SHP77 (cell line): ENCODE measurements at regions not wholly inside any gene's neighbourhood (a gene's known extent, or its start where the extent isn't known, plus 50 kb on each side); places are given as distances from the start of the nearest gene placed in this dataset.

Experiments
- DNase-seq, 2 experiments: peaks; one replicate each; lab custom pipeline; 2025; lab: John Stamatoyannopoulos, UW

- no peak for DNase-seq
Measured at GRCh38 chr9:118940473-118940872, 428.8 kb downstream of the BRINP1 start.

- DNase-seq: no peak
Measured at GRCh38 chr9:118946669-118947068, 422.6 kb downstream of the BRINP1 start.

DNA sequence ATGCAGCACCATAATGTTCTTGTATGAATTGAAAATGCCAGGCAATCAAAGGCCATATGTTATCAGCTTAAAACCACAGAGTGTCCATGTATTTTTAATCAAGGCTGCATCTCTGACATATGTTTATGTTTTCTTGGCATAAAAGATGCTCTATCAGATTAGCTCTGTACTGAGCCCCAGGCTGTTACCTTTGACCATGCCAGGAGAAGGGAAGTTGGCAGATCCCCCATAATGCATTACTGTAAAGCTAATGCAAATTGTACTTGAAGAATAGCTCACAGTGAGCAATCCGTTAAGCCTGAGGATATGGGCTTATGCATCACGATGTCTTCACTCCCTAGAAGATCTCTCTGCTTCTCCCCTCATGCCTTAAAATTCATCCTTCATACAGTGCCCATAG lies 414.4 kb downstream of the BRINP1 start:
- no peak for DNase-seq

DNA sequence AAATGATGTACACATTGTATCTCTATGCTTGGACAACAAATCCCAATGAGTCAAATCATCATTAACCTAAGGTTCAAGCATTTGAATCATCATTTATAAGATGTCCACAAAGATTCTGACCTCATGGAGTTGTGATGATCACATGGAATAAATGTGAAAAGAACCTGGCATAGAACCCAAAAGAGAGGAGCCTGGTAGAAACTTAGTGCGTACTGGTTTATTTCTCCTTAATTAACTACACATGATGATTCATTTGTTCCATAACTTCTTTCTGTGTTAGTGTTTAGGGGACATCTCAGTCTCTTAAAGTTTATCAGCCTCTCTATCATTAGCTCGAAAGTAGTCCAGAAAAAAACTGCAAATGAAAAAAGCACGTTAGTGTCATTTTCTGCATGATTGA lies 411.6 kb downstream of the BRINP1 start:
- no peak for DNase-seq

DNA sequence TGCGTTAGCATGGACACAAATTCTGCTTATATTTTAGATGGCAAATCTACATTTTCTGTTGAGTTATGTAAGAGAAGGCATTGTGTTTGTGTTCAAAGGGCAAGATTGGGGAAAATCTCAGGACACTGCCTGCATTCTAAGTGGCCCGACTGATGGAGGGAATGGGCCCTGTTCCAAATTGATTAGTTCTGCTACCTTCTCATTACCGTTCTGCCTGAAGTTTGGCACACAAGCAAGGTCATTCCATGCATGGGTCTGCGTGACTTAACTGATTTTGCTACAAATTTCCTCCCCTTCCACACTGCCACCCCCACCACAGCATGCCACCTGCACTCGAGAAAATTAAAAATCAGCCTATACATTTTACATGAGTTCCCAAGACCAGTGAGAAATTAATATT lies 409.9 kb downstream of the BRINP1 start:
- no peak for DNase-seq

GRCh38 chr9:118961857-118962256 lies 407.4 kb downstream of the BRINP1 start:
- DNase-seq: no peak

GRCh38 chr9:118962426-118962825 lies 406.8 kb downstream of the BRINP1 start:
- no peak for DNase-seq

- no peak for DNase-seq
Measured at GRCh38 chr9:118963674-118964073, 405.6 kb downstream of the BRINP1 start.

- no peak for DNase-seq
Measured at GRCh38 chr9:118967901-118968300, 401.3 kb downstream of the BRINP1 start.

- no peak for DNase-seq
Measured at GRCh38 chr9:118975736-118976135, 393.5 kb downstream of the BRINP1 start.

DNA sequence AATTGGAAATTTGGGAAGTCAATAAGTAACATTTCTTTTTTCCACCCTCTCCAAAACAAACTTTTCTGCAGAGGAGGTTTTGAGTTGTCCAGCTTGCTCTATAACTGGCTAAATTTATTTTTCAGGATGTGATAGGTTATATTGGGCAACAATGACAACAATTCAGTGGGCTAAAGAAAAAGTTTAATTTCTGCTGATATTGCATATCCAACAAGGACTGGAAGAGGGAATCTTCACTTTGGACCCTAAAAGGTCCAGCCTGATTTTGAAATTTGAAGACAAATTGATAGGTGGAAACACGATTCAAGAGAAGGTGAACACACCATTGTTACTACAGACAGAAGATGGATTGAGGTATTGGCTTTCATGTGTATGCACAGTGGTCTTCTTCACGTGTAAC lies 393.1 kb downstream of the BRINP1 start:
- no peak for DNase-seq

- DNase-seq: no peak
Measured at GRCh38 chr9:118984607-118985006, 384.6 kb downstream of the BRINP1 start.

GRCh38 chr9:118985851-118986250 lies 383.4 kb downstream of the BRINP1 start:
- no peak for DNase-seq

- no peak for DNase-seq
Measured at GRCh38 chr9:118987167-118987566, 382.1 kb downstream of the BRINP1 start.

DNA sequence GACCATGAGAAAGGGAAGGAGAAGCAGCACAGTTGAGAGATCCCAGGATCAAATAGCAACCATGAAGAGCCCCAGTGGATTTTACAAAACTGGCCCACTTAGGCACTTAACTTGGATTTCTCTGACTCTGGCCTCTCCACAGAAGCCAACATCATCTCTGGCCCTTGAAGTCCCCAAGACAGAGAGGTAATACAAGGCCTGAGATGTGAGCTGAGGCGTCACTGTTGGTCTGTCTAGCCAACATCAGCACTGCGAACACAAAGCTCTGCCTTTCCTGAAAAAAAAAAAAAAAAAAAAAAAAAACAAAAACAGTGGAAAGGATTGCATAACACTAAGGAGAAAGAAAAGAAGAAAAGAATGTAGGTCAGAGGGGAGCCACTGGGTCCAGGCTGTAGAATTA lies 378.3 kb downstream of the BRINP1 start:
- DNase-seq: no peak

DNA sequence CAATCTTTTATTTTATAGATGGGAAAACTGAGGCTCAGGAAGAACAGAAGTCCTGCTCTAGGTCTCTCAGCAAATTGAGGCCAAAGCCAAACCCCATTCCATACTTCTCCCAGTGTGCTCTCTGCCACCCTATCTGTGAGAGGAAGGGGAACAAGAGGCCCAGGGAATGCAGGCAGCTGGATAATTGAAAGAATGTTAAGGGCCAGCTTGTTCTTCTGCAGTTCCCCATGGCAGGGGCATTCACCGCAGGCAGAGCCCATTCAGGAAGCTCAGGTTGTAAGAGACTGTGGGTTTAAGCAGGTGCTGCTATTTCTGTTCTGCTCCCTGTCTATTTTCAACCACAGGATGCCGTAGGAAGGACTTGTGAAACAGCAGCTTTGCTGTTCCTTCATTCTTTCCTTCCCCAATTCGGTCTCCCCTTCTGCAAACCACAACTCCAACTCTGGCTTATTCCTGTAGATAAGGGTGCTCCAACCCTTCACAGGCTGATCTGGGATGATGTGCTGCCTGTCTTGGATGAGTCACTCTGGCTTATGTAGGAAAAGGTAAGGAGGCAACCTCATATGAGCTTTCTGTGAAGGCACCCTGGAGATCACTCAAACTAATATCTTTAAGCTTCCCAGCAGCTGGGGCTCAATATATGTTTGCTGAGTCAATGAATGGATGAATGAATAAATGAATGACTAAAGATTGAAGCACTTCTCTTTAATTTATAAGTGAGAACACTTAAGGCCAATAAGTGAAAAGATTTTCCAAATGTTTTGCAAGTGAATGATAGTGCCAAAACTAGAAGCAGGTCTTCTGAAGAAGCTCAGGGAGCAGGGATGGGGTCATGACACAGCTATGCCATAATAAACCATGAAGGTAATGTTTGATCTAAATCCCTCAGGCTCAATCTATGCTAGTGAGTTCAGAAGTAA lies 377.6 kb downstream of the BRINP1 start:
- no peak for DNase-seq

DNA sequence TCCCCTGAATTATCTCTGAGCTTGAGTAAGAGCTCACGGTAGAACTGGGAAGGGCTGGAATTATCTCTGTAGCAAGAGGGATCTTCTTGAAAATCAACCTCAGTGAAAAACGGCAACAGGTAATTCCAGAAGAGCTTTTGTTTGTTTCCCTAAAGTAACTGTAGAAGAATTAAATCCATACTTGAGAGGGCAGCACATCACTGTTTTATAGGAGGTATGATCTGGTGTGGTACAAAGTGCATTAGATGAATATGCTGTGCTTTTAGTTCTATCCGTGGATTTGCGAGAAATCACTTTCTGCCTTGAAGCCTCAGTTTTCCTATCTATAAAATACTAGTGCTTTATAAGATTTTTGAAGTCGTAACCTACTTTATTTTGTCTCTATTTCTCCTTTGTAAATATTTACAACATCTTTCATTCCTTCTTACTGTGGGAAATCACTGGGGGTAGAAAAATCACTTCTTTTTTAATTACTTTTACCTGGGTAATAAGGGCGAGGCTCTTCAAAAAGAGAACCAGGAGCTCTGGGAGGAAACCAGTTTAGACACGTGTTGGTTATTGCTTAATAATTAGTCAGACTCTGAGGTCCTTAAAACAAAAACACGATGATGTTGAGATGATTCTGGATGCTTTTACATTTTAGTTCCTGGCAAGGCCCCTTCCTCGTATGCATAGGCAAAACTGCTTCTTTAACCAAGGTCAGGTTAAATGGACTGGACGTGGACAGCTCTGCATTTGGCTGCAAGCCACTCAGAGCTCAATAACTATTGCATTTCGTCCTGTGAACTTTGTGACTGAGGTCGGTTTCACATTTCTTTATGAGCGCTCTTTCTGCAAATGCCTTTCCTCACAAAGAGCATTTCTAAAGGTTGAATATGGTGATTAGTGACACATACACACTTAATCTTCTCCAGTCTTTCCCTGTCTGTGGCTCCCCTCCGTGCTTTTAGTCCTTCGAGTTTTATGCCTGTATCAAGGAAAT lies 376.1 kb downstream of the BRINP1 start:
- no peak for DNase-seq

DNA sequence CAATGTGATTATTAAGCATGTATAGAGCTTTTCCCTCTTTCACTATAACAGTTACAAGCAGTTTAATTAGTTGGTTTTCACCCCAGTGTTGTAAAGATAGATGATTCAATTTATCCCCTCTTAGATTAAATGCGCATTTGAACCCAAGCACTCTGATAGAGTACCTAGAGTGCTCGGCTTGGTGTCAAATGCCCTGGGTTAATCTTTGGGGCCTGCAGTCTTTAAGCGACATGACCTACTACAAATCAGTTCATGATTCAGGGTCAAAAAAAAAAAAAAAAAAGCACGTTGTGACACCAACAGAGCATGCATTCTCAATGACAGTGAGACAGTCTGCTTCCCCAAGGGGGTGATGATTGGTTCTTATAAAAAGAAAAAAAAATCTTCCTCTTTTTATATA lies 375.3 kb downstream of the BRINP1 start:
- DNase-seq: no peak

DNA sequence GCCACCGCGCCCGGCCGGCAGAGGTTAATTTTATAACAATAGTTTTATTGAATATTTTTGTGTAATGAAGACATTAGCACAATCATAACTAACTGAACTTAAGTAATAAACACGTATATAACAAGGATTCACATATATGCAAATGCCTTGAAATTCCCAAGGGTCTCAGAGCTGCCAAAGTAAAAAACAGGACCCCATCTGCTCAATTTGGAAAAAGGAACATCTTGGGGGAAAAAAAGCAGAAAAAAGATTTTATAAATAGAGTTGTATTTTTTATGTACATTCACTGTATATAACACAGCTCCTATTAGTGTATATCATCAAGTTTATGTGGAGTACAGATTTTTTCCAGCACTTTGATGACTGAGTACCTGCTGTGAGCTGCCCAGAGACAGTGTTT lies 366.7 kb downstream of the BRINP1 start:
- DNase-seq: no peak

- DNase-seq: no peak
Measured at GRCh38 chr9:119003201-119003611, 366.0 kb downstream of the BRINP1 start.

GRCh38 chr9:119003882-119004617 lies 365.2 kb downstream of the BRINP1 start:
- no peak for DNase-seq

- DNase-seq: no peak
Measured at GRCh38 chr9:119004618-119004990, 364.6 kb downstream of the BRINP1 start.
